Transverse colon (tissue), 4 donors: ENCODE measurements at regions not wholly inside any gene's neighbourhood (a gene's known extent, or its start where the extent isn't known, plus 50 kb on each side); places are given as distances from the start of the nearest gene placed in this dataset.

Experiments
- DNase-seq: peaks from one replicate; pipeline ENCODE4 v3.0.0-alpha.2; 2019
- H3K27ac ChIP-seq, 4 donors: fragments of 200-600 bp; sonication (generic); 2 replicates each; pipeline ENCODE4 v1.5.1; 2016 to 2018; ENCODE audit warnings: inconsistent platforms in 4 of 4
- H3K27me3 ChIP-seq: fragments of 200-600 bp; sonication (generic); 2 replicates; pipeline ENCODE4 v1.5.1; 2017; ENCODE audit warnings: inconsistent platforms
- H3K36me3 ChIP-seq, 4 donors: fragments of 200-600 bp; sonication (generic); 2 replicates each; pipeline ENCODE4 v1.5.1; 2017 to 2019; ENCODE audit warnings: inconsistent platforms in 4 of 4
- H3K4me1 ChIP-seq, 4 donors: fragments of 200-600 bp; sonication (generic); 2 replicates each; pipeline ENCODE4 v1.5.1; 2017 to 2020; ENCODE audit warnings: inconsistent platforms in 4 of 4
- H3K4me3 ChIP-seq, 4 donors: fragments of 200-600 bp; sonication (generic); 1 replicate in 1 of 4; 2 replicates in 3 of 4; pipeline versions ENCODE4 v1.5.1 to v1.6.1; 2017 to 2019; ENCODE audit warnings: inconsistent platforms in 4 of 4
- H3K9me3 ChIP-seq, 2 donors: fragments of 200-600 bp; sonication (generic); 2 replicates each; pipeline ENCODE4 v1.5.1; 2017 to 2019; ENCODE audit warnings: inconsistent platforms in 2 of 2
- CTCF ChIP-seq, 5 experiments: fragments of 200-600 bp in 3 of 5; fragments of 450-650 bp in 2 of 5; sonication (generic) in 3 of 5; IDR thresholded peaks; 1 replicate in 2 of 5; 2 replicates in 3 of 5; pipeline ENCODE4 v1.5.1; 2016 to 2017; ENCODE audit warnings: antibody characterized with exemption in 5 of 5, inconsistent platforms in 3 of 5, mild to moderate bottlenecking in 2 of 5, moderate library complexity in 1 of 5
- EP300 ChIP-seq: sonication (generic); formaldehyde crosslinking; IDR thresholded peaks from one replicate; pipeline ENCODE4 v1.6.1; 2017; ENCODE audit warnings: antibody characterized with exemption, low read depth
- POLR2A ChIP-seq: fragments of 450-650 bp; IDR thresholded peaks from one replicate; pipeline ENCODE4 v1.6.1; 2016; ENCODE audit warnings: antibody characterized with exemption, mild to moderate bottlenecking, moderate library complexity
- POLR2AphosphoS5 ChIP-seq, 3 donors: sonication (generic); formaldehyde crosslinking; IDR thresholded peaks; one replicate each; pipeline ENCODE4 v1.6.1; 2016; ENCODE audit warnings: antibody characterized with exemption in 3 of 3
- WGBS, 2 donors: methylation state at CpG; one replicate each; pipeline ENCODE4 v1.1.5; 2018; ENCODE audit warnings: low coverage in 1 of 2; 5-methylcytosine and 5-hydroxymethylcytosine counted together
- in situ Hi-C, 4 donors: fragments of 200-750 bp; cut with MboI; loops; one replicate each; pipeline versions ENCODE4 v1.15.0 to v1.15.1; 2017; ENCODE audit warnings: low sequenced_read_pairs in 3 of 4, low pct_ligation_motif_present in 1 of 4, low pct_unique_long_range_greater_than_20kb in 1 of 4
- intact Hi-C: fragments of 100-400 bp; cut with DNase I; formaldehyde crosslinking; loops from one replicate; pipeline ENCODE4 v1.15.1; 2023; ENCODE audit warnings: low total_unique reads

DNA sequence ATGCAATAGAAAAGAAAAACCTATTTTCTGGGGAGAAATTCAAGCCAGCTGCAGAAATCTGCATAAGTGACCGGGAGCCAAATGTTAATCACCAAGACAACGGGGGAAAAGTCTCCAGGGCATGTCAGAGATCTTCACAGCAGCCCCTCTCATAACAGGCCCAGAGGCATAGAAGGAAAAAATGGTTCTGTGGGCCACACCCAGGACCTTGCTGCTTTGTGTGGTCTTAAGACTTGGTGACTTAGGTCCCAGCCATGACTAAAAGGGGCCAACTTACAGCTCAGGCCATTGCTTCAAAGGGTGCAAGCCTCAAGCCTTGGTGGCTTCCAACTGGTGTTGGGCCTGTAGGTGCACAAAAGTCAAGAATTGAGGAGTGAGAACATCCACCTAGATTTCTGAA is 2847.6 kb upstream of the PCDH20 start:
- no peaks in the 10 kb centered on the region for H3K9me3 ChIP-seq
- no peaks in the 10 kb centered on the region for H3K36me3 ChIP-seq
- WGBS, 2 donors: 58 to 67% methylated on average over 2 of the region's 2 CpGs
- DNase-seq: no peak
- H3K4me3 ChIP-seq: no peak overlapping the region
- no peak overlapping the region for H3K27ac ChIP-seq
- H3K27me3 ChIP-seq: no peaks in the 10 kb centered on the region
- no peaks in the 10 kb centered on the region for H3K4me1 ChIP-seq
- in situ Hi-C loops: no loop called here
- intact Hi-C loops: no loop called here
- TF ChIP-seq EP300: no peak
- TF ChIP-seq POLR2A: no peak
- TF ChIP-seq POLR2AphosphoS5 (IDR thresholded peaks at IDR 0.05): no peak
- no peak for TF ChIP-seq CTCF (IDR thresholded peaks at IDR 0.05)

GRCh38 chr13:64256751-64257150 is 2841.1 kb upstream of the PCDH20 start:
- H3K27me3 ChIP-seq: no peaks in the 10 kb centered on the region
- H3K36me3 ChIP-seq: no peaks in the 10 kb centered on the region
- peaks cover 1 to 4% of the 10 kb centered on the region in 2 donors for H3K9me3 ChIP-seq
- H3K27ac ChIP-seq: no peak overlapping the region
- no peak overlapping the region for H3K4me3 ChIP-seq
- in situ Hi-C loops (no loop called here), intact Hi-C loops (no loop called here)
- 46 to 57% methylated on average over 3 of the region's 3 CpGs for WGBS, 2 donors
- H3K4me1 ChIP-seq: no peaks in the 10 kb centered on the region
- DNase-seq: no peak
- no peak for TF ChIP-seq POLR2A
- no peak for TF ChIP-seq CTCF (IDR thresholded peaks at IDR 0.05)
- no peak for TF ChIP-seq EP300
- TF ChIP-seq POLR2AphosphoS5 (IDR thresholded peaks at IDR 0.05): no peak

DNA sequence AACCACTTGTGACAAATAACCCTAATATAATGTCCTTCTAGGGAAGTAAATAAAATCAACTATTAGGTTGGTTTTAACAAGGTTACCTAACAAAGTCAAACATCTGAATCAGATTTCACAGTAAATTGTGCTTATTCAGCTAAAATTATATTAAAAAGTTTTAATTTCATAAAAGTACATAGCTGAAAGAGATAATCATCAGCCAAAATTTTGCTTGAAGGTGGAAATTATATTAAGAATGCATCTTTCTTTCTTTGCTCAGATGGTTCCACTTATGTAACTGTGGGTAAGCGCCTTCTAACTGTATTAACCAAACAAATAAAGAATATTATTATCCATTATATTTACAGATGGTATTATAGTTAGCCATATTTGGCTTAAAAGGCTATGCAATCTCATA is 2840.3 kb upstream of the PCDH20 start:
- Histone ChIP-seq H3K27ac (no peak overlapping the region), H3K4me1 (no peaks in the 10 kb centered on the region), H3K4me3 (no peak overlapping the region), H3K27me3 (no peaks in the 10 kb centered on the region), H3K36me3 (no peaks in the 10 kb centered on the region), H3K9me3 (peaks cover 7 to 8% of the 10 kb centered on the region in 2 donors)
- intact Hi-C loops: no loop called here
- no peak for TF ChIP-seq POLR2A
- TF ChIP-seq EP300: no peak
- TF ChIP-seq POLR2AphosphoS5 (IDR thresholded peaks at IDR 0.05): no peak
- no peak for TF ChIP-seq CTCF (IDR thresholded peaks at IDR 0.05)
- in situ Hi-C loops: no loop called here
- WGBS, 2 donors: 78 to 85% methylated on average over 1 of the region's 1 CpG
- no peak for DNase-seq

- Histone ChIP-seq H3K27me3 (no peaks in the 10 kb centered on the region), H3K9me3 (peaks cover 7 to 8% of the 10 kb centered on the region in 2 donors), H3K4me1 (no peaks in the 10 kb centered on the region), H3K36me3 (no peaks in the 10 kb centered on the region), H3K27ac (no peak overlapping the region), H3K4me3 (no peak overlapping the region)
- in situ Hi-C loops: no loop called here
- TF ChIP-seq EP300: no peak
- TF ChIP-seq POLR2AphosphoS5 (IDR thresholded peaks at IDR 0.05): no peak
- TF ChIP-seq POLR2A: no peak
- no peak for TF ChIP-seq CTCF (IDR thresholded peaks at IDR 0.05)
- DNase-seq: no peak
- intact Hi-C loops: no loop called here
Observed at GRCh38 chr13:64248371-64249065, 2832.9 kb upstream of the PCDH20 start.
